NOMO-1 (cell line): ENCODE measurements at regions not wholly inside any gene's neighbourhood (a gene's known extent, or its start where the extent isn't known, plus 50 kb on each side); places are given as distances from the start of the nearest gene placed in this dataset.

Experiments used
- DNase-seq, 2 experiments: peaks; one replicate each; lab custom pipeline; 2025; ENCODE audit not compliant: unreplicated experiment in 2 of 2; lab: John Stamatoyannopoulos, UW

DNA sequence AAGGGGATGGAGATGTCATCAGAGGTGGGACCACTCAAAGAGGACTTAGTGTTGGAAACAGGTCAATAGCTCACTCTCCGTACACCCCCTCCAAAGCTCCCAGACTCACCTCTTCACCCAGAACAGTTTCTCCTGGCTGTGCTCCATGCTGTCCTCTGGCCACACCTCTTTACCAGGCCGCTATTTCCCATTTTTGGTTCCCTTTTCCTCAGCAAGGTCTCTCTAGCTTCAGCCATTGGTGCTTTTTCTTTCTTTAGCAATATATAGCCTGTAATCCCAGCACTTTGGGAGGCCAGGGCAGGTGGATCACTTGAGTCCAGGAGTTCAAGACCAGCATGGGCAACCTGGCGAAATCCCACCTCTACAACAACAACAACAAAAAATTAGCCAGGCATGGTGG, 123.6 kb upstream of the SMAD3 start:
- peak in 1 of 2 experiments; percentile 30 for DNase-seq

DNA sequence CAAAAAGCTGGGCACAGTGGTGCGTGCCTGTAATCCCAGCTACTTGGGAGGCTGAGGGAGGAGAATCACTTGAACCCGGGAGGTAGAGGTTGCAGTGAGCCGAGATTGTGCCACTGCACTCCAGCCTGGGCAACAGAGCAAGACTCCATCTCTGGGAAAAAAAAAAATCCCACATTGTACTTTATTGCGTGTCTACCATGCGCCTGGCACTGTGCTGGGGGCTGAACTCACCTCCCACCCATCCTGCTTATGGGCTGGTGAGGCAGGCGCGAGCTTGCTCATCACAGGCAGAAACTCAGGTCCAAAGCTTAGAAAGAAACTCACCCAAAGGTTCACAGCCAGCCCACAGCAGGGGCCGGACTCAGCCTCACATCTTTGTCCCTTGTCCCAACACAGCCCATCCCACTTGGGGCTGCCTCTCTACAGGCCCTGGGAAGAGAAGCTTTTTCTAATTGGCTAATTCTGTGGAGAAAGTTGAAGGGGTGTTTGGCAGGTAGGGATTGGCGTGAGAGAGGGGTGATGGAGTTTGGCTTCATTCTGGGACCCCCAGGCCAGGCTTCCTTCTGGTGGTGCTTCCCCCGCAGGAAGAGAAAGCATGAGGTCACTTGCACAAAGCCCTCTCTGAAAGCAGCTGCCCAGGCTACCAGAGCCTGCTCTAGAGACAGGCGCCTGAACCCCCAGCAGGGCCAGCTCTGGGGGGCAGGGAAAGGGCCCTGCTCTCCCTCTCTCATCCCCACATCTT, 122.6 kb upstream of the SMAD3 start:
- DNase-seq = no peak

DNA sequence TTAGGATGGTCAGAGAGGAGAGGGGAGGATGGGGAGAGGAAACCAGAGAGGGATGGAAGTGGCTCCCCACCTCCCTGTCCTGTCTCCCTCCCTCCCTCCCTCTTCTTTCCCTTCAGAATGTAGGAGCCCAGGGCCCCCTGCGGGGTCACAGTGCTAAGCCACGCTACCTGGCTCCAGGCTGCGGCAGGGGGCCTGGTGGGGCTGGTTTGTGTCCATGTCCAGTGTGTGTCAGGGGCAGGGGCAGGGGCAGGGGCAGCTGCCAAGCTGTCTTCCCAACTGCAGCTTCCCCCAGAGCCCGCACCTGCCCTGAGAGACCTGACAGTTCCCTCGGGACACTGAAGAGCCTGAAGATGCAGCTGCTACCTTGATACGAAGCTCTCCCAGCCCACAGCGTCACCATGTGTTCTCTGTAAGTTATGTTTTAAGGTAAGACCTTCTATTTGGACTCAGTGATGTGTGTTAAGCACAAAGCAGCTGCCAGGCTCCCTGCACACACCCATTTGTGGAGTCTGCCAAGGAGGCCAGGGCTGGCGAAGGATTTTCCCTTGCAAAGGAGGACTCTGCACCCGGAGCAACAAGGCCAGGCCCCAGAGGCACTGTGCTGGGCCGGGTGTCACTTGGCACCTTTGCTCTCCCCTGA, 121.8 kb upstream of the SMAD3 start:
- no peak for DNase-seq

- DNase-seq = no peak
Measured at GRCh38 chr15:66944121-66944520, 121.3 kb upstream of the SMAD3 start.

GRCh38 chr15:66945286-66945685, 120.1 kb upstream of the SMAD3 start:
- no peak for DNase-seq

DNA sequence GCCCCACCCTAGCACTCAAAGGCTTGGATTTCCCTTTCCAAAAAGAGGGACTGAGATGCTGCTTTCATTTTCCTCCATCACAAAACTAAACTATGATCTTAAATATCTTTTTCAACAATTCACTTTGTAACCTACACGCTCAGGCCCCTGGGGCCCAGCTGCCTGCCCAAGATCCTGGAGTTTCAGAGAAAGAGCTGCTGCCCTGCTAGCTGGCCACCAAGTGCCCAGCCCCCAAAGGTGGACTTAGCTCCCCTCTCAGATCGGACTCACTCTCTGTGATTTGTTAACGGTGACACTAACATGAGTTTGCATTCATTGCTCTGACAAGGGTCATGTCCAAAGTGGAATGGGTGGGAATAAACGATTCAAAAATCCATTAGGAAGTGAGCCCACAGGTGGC, 119.6 kb upstream of the SMAD3 start:
- no peak for DNase-seq

GRCh38 chr15:66946578-66947164, 118.7 kb upstream of the SMAD3 start:
- peak; percentile 44 to 53 for DNase-seq

- no peak for DNase-seq
Measured at GRCh38 chr15:66947471-66947870, 117.9 kb upstream of the SMAD3 start.

DNA sequence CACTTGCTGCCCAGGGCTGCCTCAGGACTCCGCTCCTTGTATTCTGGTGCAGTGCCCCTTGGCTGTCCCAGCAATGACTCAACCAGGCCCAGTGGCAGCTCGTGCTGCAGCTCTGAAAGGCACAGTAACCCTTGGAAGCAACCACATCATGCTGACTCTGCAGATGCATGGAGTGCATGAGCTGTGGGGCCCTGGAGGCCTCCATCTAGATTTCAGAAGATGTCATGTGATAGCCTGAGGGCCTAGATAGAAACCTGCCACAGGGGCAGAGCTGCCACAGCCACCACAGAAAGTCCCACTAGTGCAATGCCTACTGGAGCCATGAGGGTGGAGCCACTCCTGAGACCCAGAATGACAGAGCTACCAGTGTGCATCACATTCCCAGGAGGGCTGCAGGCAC, 117.1 kb upstream of the SMAD3 start:
- DNase-seq = no peak

GRCh38 chr15:66950114-66950513, 115.3 kb upstream of the SMAD3 start:
- DNase-seq = no peak

DNA sequence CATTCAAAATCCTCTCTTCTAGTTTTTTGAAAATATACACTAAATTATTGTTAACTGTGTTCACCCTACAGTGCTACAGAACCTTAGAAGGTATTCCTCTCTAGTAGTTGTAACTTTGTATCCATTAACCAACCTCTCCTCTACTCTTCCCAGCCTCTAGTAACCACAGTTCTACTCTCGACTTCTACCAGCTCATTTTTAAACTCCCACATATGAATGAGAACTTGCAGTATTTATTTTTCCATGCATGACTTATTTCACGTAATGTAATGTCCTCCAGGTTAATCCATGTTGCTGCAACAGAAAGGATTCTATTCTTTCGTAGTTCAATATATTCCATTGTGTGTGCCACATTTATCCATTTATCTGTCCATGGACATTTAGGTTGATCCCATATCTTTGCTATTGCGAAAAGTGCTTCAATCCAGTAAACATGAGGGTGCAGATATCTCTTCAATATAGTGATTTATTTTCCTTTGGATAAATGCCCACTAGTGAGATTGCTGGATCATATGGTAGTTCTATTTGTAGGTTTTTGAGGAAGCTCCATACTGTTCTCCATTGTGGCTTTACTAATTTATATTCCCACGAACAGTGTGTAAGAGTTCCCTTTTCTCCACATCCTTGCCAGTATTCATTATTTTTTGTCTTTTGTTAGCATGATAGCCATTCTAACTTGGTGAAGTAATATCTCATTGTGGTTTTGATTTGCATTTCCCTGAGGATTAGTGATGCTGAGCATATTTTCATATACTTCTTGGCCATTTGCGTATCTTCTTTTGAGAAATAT, 113.7 kb upstream of the SMAD3 start:
- DNase-seq = peak in 1 of 2 experiments; percentile 38

DNA sequence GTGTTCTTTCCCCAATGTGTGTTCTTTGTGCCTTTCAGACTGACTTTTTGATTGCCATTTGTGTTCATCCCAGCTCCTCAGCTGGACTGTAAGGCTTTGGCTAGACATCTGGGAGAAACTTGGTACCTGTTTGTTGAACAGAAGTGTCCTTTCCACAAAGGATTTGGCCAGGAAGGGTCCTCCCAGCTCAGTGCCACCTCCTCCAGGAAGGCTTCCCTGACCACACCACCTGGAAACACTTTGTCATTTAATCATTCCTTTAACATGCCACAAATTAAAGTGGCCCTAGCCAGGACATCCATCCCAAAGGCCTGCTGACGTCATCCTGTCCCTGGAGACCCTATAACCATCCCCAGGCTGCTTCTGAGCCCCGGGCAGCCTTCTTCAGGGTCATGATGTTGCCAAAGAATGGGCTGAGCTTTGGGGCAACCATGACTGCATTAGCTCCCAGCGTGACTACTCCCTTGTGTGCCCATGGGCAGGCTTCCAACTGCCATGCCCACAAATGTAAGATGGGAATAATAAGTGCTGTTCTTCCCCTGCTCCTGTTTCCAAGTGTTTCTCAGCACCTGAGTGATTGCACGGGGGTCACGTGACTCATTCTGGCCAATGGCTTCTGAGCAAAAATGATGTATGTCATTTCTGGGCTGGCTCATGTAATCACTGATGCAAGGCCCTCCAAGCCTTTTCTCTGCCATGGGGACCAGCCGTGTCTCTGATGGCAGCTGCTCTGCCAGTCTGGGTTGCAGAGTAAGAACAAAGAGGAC, 112.5 kb upstream of the SMAD3 start:
- DNase-seq = no peak

DNA sequence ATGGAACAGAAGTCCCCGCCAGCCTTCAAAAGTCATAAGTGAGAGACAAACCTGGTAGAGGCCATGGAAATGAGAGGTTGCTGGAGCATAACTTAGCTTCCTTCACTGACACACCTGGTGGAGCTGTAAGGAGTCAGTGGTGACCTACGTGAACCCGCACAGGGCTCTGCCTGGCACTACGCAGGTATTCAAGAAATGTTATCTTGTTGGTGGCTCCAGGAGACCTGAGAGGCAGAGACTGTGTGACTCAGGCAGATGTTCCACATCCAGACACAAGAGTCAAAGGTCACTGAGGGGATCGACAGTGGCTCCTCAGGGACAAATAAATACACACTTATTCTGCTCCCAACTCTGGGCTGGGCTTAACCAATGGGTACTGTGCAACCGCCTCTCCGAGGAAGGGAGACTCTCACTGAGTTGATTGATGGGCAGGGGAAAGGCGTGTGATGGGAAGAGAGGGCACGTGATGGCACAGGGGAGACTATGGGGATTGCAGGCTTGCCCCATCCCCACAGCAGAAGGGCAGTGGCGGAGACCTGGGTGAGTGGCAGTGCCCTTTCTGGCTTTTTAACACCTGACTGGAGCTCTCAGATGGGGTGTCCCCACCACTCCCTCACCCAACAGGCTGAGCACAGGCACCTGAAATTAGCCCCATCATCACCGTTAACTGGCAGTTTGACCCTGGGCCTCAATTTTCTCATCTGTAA, 111.7 kb upstream of the SMAD3 start:
- no peak for DNase-seq

- DNase-seq = no peak
Measured at GRCh38 chr15:66954601-66955000, 110.8 kb upstream of the SMAD3 start.

- DNase-seq = no peak
Measured at GRCh38 chr15:66955001-66955516, 110.3 kb upstream of the SMAD3 start.

GRCh38 chr15:66955871-66956585, 109.4 kb upstream of the SMAD3 start:
- no peak for DNase-seq

- no peak for DNase-seq
Measured at GRCh38 chr15:66956672-66957430, 108.6 kb upstream of the SMAD3 start.

GRCh38 chr15:66957431-66957720, 108.0 kb upstream of the SMAD3 start:
- DNase-seq = no peak

DNA sequence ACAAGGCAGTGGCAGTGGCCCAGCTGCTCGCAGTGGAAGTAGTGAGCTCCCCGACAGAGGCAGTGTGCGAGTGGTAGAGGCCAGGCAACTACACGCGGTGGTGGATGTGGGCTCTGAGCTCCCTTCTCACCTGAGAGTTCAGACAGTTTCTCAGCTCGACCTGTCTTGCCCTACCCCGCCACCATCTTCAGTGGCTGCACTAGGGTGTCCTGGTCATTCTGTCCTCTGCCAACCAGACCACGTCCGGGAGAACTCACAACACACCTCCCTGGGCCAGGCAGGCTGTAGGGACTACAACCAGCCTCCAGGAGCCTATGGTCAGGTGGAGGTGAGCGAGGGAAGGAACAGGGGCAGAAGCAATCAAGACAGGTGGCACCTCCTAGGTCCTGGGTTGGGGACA, 106.3 kb upstream of the SMAD3 start:
- DNase-seq = no peak
